NOMO-1 treated with dmso at 0.1 percent for 144 hours (cell line): ENCODE measurements at regions not wholly inside any gene's neighbourhood (a gene's known extent, or its start where the extent isn't known, plus 50 kb on each side); places are given as distances from the start of the nearest gene placed in this dataset.

Source experiments
- DNase-seq: peaks from one replicate; lab custom pipeline; 2025; ENCODE audit not compliant: unreplicated experiment; lab: John Stamatoyannopoulos, UW

DNA sequence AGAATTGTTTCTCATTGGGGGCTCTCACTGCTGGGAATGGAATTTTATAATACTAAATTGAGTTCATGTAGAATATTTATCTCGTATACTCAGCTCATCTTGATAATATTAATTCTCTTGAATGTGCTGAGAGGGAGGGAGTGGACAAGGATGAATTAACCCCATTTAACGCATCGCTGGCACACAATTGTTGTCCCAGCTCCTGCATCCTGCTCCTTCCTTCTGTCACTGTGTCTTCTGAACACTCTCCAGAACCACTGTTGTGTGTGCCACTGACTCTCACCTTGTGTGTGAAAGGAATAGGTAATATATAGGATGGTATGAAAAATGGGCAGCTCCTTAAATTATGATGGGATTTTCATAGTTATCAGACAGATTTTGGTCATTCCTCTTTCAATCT, 267.3 kb downstream of the MTRR start:
- no peak for DNase-seq

DNA sequence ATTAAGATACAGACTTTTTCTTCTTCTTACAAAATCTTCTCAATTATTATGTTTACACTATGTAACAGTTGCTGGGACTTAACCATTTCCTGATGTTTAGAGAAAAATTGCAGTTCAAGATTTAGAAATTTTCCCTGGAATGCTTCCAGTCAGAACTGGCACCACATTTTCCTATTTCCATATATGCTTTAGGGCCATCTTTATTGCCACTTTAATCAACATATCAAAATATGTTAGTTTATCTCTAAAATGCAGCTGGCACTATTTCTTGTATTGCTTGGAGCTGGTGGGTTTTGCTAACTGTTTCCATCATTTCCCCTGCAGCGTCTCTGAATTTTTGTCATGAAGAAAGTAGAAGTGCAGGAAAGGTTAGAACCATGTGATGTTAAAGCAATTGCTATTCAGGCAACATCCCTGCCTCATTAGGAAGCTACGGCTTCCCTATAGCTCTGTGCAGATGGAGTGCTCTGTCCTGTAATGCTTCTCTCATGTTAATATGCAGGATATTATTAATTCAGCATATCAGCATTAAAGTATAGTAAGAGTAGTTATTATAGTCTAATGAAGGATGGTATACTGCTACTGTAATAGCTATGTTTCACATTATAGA, 269.1 kb downstream of the MTRR start:
- DNase-seq: no peak

DNA sequence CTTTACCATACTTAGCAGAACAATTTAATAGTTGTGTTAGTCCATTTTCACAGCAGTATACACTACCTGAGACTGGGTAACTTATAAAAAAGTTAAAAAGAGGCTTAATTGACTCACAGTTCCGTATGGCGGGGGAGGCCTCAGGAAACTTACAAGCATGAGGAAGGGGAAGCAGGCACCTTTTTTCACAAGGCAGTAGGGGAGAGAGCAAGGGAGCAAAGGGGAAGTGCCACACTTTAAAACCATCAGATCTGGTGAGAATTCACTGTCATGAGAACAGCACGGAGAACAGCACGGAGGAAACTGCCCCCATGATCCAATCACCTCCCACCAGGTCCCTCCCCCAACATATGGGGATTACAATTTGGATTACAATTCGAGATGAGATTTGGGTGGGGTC, 269.9 kb downstream of the MTRR start:
- DNase-seq: peak; percentile 21

DNA sequence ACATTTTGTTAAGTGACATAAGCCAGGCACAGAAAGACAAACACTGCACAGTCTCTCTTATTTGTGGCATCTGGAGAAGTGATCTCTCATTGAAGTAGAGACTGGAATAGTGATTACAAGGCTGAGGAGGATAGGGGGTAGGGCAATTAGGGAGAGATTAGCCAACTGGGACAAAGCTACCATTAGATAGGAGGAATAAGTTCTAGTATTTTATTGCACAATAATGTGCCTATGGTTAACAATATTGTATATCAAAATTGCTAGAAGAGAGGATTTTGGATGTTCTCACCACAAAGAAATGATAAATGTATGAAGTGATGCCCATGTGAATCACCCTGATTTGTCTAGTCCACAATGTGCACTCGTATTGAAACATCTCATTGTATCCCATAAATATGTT, 281.8 kb downstream of the MTRR start:
- no peak for DNase-seq

DNA sequence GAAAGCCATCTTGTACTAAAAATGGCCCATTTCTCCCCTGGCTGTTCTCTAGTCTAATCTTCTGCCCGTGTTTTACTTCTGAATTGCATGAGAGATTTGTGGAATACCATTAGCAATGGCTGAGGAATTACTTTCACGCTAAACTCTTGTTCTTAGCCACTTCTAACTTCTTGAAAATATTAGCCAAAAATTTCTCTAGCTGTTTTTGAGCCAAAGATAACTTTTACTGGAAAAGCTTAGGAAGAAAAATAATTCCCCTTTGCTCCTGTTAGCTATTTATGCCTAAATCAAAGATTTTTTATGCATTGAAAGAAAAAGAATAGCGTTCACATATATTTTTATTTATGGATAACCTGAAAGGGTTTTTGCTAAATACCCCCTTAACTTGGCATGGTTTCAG, 287.8 kb downstream of the MTRR start:
- no peak for DNase-seq

DNA sequence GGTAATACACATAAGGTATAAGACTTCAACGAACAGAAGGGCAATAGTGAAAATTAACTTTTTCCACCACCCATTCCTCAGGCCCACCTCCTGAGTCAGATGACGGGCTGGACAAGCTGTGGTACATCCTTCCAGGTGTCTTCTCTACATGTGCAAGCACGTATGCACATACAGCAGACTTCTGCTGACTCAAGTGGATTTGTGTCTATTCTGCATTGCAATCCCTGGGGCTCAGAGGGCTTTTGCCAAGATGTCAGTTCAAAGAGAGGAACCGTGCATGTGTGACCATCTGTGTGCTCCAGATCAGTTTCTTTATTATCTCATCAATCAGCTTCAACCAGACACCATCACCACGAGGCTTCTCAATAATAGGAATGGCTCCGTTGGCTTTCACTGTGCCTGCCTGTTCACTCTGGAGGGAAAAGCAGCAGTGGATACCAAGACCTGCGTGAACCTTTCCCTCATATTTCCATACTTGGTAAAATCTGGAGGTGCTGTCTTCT, 288.4 kb downstream of the MTRR start:
- DNase-seq: no peak

DNA sequence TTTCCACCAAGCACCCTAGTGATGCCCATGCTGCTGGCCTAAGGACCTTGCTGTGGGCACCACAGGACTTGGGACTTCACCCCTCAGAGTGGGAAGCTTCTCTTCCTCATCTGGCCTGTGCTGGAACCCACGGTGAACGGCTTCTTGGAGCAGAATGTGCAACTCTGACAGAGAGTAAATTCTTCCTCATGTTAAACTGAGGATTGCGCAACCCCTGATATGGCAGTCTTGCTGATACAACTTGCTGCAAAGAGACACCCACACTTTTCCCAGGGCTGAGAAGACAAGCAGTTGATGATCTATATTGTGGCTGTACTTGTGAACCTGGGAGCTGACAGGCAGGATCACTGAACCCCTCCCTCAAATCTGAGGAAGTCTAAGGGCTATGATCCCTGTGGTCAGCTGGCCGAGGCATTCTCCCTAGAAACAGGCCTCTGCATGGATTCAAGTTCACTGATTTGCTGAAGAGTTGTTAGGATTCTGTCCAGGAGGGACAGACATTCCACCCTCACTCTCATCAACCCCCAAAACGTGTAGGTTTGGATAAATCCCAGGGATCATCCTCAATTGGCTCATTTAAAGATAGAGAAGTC, 307.2 kb downstream of the MTRR start:
- DNase-seq: no peak

DNA sequence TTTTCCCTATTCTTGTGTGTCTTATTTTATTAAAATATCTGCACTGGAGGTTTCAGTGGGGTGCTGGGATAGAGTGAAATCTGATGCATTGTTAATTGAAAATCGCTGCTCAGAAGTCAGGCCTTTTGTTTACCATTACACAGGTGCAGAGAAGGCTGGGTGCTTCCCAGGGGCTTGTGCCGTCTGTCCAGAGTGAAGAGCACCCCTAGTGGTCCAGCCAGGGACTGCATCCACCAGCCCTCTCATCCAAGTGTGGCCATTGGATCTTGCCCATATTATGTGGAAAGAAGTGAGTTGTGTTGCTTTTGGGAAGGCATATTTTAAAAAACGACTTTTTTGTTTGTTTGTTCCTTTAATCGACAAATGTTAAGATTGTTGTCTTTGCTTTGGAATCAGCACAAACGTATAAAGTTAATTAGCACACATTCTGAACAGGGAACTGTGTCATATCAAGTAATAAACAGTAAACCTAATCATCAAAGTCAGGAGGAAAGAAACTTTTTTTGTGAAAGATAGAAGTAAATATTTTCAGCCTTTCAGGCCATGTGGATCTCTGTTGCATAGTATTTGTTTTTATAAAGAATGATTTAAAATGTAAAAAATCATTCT, 315.6 kb downstream of the MTRR start:
- no peak for DNase-seq

DNA sequence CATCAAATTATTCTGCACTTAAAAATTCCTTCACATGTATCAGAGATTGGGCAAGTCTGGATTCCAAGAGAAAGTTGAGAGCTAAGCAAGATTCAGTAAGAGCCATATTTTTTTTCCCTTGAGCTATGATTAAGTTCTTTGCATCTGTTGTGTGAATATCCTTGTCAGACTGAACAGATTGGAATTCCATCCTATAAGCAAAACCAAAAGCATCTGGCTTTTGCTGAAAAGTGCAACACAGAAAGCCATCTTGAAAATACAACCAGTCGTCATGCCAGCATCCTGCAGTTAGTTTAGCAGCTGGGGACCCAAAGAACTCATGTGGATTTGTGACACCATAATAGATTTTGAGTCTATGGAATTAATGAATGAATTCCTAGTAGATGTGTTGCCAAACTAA, 316.9 kb downstream of the MTRR start:
- DNase-seq: no peak

DNA sequence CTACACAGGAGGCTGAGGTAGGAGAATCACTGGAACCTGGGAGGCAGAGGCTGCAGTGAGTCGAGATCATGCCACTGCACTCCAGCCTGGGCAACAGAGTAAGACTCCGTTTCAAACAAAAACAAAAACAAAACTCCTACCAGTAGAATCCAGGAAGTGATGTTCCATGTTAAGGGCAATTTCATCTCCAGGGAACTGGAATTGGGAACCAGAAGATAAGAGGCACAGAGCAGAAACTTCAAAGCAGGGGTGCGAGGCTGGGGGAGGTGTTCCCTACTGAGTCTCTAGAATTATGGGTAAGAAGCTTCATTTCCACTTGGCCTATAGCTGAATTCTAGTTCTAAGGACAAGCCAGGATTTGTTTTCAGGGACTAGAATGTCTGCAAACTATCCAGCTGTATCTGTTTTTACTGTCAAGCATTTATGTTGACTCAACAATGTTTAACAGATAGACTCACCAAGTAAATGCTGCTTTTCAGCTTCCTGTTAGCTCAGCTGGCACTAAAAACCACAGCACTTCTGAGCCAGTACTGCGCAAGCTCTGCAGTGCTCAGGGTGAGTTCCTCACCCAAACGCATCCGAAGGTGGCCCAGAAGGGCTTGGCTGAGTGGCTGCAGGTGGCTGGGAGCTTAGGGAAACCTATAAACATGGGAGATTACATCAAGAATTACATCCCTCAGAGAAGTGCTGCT, 320.1 kb downstream of the MTRR start:
- no peak for DNase-seq

DNA sequence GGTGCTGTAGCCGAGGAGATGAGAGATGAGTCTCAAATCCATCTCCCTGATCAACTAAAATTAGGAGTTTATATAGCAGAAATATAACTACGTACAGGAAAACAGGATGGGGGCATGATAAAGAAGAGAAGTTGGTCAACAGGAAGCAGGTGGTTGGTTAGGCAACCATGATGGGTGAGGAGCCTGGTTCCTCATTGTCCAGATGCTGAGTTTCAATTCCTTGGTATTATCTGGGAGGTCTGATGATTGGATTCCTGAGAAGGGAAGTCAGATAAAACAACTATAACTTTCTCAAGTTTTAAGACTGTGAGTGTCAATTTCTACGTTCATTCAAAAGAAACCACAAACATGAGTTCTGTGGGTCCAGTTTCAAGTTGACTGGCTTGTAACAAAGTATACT, 323.9 kb downstream of the MTRR start:
- DNase-seq: peak; percentile 24

DNA sequence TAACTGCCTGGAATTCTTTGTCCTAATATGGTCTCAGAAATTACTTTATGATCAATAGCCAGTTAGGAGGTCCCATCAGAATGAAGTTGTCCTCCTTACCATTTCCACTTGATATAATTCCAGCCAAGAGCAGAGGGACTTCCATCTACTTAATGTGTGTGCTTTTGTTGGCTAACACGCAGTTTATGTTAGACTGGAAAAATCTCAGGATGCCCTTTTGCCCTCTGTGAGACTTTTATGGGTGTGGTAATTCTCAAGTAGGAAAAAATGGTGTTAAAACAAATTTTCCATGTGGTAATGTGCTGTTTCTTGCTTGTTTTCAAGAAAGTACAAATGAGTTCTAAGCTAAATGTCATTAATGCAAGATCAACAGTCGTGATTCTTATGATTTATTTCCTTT, 327.1 kb downstream of the MTRR start:
- DNase-seq: no peak

DNA sequence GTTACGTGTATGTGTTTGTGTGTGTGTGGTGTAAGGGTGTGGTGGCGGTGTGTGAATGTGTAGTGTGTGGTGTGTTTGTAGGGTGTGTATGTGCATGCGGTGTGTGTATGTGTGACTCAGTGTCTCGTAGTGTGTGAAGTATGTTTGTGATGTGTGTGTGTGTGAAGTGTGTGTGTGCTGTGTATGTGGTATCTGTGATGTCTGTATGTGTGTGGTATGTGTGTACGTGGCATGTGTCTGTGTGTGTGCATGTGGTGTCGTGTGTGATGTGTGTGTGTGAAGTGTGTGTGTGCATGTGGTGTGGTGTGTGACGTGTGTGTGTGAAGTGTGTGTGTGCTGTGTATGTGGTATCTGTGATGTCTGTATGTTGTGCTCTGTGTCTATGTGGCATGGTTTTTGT, 339.4 kb downstream of the MTRR start:
- no peak for DNase-seq

DNA sequence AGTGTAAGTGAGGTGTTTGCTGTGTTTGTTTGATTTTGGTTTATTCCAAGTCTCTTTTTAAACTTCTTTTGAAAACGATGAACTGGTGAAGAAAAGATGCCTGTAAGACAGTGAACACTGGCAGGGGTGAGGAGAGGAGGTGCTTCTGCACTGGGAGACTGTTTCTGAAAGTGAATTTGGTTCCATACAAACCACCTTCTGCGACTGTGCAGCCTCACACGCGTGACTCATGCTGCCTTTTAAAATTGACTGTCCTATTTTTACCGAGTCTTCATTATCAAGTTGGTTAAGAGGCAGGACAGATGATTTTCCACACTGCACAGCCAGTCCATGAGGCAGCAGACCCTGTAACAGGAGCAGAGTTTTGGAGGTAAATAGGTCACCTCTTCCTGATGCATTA, 340.6 kb downstream of the MTRR start:
- no peak for DNase-seq

DNA sequence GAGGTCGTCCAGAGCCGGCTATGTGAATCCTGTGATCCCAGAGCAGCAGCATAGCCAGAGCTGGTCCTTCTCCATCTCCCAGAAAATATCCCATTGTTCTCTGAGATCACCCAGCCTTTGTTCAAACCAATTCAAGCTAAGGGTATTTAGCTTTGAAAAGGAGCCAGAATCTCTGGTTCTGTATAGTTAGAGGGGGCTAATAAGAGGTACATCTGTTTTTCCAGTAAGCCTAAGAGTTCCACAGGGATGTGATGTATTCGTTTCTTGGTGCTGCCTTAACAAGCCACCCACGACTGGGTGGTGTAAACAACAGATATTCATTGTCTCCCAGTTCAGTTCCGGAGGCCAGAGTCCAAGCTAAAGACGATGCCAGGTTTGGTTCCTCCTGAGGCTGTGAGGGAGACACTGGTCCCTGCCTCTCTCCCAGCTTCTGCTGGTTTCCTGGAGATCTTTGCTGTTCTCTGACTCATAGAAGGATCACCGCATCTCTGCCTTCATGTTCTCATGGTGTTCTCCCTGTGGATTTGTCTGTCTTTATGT, 344.8 kb downstream of the MTRR start:
- DNase-seq: no peak

DNA sequence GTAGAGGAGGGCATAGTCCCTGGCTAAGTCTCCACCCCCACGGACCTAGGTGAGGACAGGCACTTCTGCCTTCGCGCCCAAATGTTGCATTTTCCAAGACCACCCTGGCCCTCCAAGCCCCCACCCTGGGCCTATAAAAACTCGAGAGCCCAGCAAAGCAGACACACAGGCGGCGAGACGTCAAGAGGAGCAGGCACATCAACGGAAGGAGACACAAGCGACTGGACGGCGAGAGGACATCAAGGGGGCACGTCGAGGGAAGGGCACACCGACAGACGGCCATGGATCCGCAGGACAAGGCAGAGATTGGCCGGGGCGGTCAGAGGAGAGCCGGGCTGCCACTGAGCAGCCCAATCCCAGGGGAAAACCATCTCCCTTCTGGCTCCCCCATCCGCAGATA, 348.0 kb downstream of the MTRR start:
- DNase-seq: no peak

DNA sequence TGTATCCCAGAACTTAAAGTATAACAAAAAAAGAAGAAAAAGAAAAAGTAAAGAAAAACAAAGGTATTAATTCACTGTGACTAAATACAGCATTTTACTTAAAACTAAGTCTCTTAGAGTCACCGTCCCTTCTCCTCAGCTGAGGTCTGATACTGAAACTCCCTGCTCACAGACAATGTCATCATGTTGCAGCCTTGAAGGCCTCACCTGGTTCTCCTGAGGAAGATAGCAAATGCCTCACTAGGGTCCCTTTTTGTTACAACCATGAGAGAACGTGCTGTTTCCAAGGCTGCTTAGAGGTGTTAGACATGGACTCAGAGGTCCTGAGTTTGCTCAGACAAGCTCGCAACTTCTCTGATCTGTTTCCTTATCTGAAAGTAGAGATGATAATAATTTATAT, 357.2 kb downstream of the MTRR start:
- DNase-seq: no peak

DNA sequence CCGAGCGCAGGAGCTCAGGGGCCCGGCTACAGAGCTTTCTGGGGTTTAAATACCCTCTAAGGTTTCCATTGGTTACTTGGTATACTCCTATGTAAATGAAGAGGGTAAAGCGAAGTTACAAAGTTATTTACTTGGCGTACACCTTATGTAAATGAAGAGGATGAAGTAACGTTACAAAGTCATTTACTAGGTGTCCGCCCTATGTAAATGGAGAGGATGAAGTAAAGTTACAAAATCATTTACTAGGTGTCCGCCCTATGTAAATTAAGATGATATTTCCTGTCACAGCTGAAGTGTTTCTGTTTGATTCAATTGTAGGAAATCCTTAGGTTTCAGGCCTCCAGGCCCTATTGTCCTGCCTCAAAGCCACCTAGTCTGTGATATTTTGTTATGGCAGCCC, 358.2 kb downstream of the MTRR start:
- no peak for DNase-seq

DNA sequence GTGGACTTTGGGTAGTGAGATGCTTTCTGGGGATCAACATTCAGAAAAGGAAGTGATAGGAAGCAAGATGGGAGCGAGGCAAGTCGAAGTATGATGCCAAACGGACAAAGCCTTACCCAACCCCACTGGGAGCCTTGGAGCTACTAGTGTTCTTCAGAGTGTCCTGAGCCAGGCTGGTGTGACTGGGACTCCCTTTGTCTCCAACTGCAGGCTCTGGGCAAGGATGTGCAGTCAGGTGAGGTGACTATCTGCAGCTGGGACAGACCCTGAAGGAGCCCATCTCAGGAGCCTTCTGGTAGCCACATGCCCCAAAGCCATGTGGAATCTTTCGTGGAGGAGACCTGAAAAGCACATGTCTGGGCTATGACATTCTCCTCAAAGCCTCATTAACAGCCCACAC, 360.6 kb downstream of the MTRR start:
- DNase-seq: no peak

DNA sequence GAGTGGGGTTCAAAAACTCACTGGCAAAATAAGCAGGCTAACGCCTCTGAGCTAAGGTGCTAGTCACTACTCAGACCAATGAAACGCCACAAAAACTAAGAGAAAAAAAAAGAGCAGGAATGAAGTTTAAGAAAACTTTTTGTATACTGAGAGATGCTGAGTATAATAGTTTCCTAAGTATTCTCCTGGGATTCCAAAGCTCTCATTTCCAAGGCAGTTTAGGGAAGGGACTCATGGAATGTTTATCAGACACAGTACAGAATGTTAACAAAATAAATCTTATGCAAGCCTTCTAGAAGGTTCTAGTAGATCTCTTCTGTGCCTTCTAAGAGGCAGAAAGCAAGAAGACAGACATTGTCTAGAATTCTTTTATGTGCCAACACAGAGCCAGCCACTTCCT, 361.9 kb downstream of the MTRR start:
- no peak for DNase-seq

DNA sequence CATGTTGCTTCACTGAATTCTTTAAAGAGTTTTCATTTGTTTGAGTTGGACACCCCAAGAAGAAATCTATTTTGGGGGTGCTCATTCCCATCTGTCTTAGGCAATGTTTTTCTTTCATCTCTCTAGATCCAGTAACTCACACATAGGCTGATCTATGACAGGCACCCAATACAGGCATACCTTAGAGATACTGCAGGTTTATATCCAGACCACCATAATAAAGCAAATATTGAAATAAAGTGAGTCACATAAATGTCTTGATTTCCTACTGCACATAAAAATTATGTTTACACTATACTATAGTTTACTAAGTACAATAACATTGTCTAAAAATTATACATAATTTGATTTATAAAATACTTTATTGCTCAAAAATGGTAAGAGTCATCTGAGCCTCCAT, 364.5 kb downstream of the MTRR start:
- no peak for DNase-seq

DNA sequence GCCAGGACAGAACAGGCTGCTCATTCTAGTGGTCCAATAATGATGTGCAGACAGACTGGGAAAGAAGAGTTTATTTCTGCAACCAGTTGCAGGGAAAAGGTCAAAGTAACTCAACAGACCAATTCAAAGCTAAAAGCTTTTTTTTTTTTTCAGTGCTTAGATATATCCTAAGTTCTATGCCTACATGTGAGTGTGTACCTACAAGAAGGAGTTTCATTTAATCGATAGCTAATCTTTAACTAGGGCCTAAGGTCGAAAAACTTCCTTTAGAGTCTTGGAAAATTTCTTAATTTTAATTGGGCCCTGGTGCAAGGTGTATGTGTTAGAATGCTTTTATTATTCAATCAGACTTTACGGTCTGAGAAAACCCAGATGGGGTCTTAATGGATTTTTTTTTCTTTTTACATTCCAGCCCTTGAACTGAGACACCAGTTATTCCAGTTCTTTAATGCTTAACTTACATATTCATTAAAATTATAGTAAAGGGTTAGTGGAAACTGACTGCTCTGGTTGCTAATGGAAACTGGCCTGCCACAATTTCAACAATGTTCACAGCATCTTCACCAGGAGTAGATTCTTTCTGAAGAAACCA, 365.3 kb downstream of the MTRR start:
- DNase-seq: no peak
